ENCODE measurements at regions not wholly inside any gene's neighbourhood (a gene's known extent, or its start where the extent isn't known, plus 50 kb on each side); places are given as distances from the start of the nearest gene placed in this dataset.
A peak's percentile ranks its signal among the peaks of the same experiment; 100 is the strongest.
"Not testable (repeated sequence)": the region's sequence is repeated elsewhere in the genome, so short reads cannot be mapped to it uniquely, and the experiment has no call there.

DNA sequence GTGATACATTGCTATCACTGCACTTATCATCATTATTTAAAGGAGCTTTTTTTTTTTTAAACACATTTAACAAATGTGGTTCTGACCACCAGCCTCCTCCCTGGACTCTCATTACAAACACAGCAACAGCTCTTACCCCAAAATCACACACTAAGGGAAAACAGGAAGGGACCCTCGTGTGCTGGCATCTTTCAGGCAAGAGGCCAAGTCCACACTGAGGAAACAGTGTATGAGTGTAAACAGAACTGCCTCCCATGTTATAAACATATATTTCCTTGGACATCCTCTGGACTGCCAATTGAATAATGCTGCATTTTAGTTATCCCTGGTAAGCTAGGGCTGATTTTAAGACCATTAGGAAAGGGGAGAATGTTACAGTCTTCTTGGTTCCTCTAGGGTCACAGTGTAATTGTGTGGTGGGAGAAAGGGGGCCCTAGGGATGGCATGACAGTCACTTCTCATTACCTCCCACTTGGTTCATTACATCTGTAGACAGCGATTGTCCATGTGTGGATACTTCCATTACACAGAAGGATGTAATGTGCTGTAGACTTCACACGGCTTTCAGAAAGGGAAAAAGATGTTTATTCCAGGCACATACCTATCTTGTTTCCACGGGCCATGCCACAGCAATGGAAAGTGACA is 244.6 kb upstream of the TET2 start:
- no peak for DNase-seq

- no peak for DNase-seq
Measured at GRCh38 chr4:104905065-104905464, 241.6 kb upstream of the TET2 start.

DNA sequence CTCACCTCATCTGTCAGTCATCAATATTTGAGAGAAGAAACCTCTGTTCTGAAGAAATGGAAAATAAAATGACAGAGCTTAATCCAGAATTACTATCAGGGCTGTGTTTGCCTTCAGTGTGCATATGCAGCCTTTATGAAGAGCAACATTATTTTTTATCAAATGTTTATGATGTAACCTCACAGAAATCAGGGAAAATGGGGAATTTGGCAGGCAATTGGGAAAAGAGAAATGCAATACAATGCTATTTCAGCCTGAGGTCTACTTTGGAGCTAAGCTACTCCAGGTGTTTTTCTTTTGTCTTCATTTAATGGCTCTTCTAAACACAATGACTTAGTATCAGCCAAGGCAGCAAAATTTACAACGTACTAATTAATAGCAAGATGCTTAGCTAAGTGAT is 241.1 kb upstream of the TET2 start:
- no peak for DNase-seq

DNA sequence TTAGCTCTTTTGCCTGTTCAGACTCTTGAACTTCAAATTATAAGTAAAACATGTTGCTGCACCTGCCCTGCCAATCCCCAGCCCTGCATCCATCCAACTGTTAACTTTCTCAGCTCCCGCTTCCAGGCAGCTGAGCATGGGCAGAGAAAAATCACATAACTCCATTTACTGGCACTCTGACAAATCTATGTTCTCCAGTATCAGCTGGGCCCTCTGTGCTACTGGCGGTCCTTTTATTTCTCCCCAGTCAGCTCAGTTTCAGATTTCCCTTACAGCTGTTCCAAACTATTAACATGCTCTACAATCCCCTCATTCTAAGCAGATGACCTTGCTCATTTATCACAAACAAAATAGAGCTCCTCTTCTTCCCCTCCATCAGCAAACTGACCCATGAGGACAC is 240.4 kb upstream of the TET2 start:
- DNase-seq: no peak

GRCh38 chr4:104907074-104907649 is 239.5 kb upstream of the TET2 start:
- no peak for DNase-seq

DNA sequence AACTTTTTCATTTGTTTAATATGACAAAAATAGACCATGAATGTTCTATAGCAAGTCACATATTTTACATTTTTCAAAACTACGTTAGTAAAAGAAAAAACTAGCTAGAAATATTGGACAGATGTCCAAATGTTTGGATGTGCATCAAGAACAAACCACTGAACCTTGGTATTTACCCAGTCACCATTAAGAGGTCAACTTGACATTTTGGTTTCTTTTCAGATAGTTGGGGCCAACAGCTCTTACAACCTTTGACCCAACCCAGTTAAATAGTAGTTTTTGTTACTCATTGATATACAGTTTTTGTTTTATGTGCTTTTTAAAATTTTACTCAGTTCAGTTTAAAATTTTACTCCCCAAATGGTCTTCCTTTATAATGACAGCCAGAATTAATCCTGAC is 238.7 kb upstream of the TET2 start:
- DNase-seq: no peak

GRCh38 chr4:104909376-104909775 is 237.3 kb upstream of the TET2 start:
- DNase-seq: no peak

DNA sequence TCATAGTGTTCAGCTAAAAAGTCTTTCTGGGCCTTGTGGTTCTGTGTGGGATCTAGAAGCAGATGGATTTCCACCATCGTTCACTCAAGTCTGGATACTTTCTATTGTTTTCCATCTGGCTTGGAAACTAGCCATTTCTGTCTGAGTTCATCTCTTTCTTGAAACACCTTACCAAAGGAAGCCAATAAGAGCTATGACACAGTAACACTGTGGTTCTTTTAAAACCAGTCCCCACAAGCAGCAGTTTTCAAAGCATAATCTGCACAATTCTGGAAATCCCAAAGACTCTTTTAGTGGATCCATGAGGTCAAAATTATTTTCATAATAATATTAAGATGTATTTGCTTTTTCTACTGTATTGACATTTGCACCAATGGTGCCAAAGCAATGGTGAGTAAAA is 234.2 kb upstream of the TET2 start:
- no peak for DNase-seq

DNA sequence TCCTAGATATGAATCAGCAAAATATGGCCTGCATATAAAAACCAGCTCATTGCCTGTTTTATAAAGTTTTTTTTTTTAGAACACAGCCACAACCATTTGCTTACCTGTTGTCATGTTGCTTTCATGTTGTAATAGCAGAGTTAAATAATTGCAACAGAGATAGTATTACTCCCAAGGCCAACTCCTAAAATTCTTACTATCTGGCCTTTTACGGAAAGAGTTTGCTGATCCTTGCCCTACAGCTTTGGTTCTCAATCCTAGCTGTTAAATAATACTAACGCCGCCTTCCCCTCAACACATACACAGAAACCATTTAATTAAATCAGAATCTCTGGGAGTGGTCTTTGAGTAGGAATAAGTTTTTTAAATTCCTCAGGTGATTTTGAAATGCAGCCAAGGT is 231.3 kb upstream of the TET2 start:
- DNase-seq: no peak

- DNase-seq: no peak
Measured at GRCh38 chr4:104915864-104916263, 230.8 kb upstream of the TET2 start.

DNA sequence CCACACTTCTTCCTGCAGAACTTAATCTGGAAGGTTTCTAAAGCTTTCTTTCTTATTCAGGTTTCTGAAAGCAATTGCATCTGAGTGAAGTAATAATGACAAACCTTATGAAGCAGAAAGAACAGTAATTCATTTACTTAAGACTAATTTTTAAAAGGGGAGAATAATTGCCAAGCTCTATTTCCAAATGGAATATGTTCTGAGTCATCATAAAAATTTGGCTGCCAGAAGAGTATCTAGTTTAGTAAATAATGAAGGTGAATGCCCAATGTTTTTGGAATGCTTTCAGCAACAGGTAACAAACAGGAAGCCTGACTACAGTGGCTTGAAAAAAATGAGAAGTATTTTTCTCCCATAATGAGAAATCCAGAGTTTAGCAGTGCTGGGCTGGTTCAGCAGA is 227.3 kb upstream of the TET2 start:
- no peak for DNase-seq

DNA sequence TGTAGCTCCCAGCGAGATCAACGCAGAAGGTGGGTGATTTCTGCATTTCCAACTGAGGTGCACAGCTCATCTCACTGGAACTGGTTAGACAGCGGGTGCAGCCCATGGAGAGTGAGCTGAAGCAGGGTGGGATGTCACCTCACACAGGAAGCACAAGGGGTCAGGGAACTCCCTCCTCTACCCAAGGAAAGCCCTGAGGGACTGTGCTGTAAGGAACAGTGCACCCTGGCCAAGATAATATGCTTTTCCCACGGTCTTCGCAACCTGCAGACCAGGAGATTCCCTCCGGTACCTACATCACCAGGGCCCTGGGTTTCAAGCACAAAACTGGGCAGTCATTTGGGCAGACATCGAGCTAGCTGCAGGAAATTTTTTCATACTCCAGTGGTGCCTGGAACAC is 216.4 kb upstream of the TET2 start:
- DNase-seq: no peak

GRCh38 chr4:104930745-104931736 is 215.6 kb upstream of the TET2 start:
- not testable (repeated sequence) for DNase-seq

DNA sequence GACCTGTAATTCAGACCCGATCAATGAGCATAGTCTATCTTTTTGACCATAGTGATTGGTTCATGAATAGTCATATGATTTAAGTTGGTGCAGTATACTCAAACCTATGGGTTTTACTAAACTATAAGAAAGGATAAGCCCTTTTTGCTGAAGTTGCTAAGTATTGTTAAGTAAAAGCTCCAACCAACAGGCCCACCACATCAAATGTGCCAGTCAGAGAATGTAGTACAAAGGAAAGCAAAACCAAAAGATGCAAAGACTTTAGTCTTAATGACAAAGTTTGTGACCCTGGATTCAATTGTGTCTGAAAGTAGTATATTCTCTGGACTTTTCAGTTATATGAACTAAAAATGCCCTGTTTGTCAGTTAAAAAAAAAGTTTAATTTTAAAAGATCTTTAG is 208.1 kb upstream of the TET2 start:
- no peak for DNase-seq

- DNase-seq: no peak
Measured at GRCh38 chr4:104940927-104941326, 205.7 kb upstream of the TET2 start.

DNA sequence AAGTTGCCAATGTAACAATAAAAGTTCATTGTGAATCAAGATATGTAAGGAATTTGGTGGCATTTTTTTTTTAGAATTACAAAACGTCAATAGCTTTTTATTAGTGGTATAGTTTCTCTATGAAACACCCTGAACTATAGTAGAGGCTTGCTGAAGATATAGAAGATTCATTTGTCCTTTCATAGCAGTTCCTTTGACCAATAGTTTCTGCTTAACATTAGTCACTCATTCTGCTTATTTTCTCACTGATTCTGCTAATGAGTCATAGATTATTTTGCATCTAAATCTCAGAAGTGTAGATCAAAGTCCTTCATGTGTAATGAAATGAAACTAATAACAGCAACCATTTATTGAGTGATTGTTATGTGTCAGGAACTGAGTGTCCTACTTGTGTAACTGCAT is 205.0 kb upstream of the TET2 start:
- peak; percentile 39 for DNase-seq

DNA sequence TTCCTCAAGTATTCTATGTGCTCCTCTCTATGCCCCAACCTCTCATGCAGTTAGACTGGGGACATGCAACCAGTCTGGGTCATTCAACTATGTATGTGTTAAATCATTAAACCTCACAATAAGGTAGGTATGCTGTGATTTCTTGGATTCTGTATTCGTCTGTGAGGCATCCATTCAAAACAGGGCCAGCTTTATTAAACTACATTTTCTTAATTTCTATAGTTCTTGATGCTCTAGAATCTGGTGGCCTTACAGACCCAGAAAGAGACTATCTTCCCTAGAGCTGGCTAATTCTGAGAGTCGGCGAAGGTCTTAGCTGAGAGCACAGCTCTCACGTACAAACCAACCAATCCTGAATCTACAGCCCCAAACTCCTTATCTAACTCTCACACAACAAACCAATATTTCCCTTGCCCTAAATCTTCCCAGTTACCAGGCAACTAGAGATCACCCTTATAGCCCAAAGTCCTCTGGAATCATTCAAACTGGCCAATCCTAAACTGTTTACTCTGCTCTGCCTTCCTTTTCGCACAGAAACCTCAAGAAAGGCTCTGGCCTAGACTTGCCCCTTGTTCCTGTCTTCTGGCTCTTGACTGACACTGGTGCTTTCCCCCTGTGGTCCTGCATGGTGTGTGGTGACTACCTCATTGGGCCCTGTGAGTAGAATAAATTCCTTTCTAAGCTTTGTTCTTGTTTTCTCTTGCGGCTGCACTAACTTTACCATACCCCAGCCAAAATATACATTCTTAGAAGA is 203.5 kb upstream of the TET2 start:
- no peak for DNase-seq

- DNase-seq: no peak
Measured at GRCh38 chr4:104944596-104944995, 202.1 kb upstream of the TET2 start.

DNA sequence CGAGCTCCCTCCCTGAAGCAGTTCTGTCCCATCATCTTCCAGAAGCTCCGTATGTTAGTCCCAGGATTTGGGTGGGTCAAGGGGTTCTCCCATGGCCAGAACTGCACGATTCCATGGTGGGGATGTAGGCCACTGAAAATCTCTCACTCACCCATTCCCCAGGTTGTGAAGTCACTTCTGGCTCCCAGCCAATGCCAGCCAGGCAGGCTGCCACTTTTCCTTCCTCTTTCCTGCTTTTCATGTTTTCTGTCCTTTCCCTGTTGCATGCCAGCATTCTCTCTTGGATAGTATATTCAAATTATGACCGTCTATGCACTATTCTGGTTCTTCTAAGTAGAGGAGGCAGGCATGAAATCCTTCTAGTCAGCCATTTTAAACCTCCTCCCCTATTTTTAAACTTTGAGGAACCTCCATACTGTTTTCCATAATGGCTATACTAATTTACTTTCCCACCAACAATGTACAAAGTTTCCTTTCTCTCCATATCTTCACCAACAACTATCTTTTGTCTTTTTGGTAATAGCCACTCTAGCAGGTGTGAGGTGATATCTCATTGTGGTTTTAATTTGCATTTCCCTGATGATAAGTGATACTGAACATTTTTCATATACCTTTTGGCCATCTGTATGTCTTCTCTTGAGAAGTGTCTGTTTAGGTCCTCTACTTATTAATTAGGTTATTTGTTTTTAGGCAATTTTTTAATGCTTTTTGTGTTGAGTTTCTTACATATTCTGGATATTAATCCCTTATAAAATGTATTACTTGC is 182.1 kb upstream of the TET2 start:
- no peak for DNase-seq

GRCh38 chr4:104966349-104967033 is 180.2 kb upstream of the TET2 start:
- DNase-seq: no peak

DNA sequence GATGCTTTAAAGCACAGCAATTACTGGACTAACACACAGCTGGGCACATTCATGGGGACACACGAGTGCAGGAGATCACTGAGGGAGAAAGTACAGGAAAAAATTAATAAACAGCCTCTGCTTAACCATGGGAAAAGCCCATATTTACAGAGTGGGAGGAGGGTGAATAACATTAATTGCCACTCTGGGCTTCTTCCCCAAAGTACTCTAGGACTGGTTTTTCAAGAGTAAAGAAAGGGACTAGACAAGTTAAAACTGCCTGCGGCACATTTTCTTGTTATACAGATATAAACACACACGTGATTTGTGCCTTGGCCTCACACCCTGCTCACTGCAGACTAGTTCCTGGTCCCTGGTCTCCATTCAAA is 179.7 kb upstream of the TET2 start:
- DNase-seq: no peak

Data from kidney glomerular epithelial cell (primary cell).